Astrocyte (in vitro differentiated cells and primary cell): ENCODE measurements at regions not wholly inside any gene's neighbourhood (a gene's known extent, or its start where the extent isn't known, plus 50 kb on each side); places are given as distances from the start of the nearest gene placed in this dataset.
A peak's percentile ranks its signal among the peaks of the same experiment; 100 is the strongest.

Experiments
- DNase-seq: peaks from one replicate; pipeline ENCODE4 v3.0.0-alpha.2; 2010; ENCODE audit warnings: low read depth
- FAIRE-seq: peaks from 2 replicates; lab custom pipeline; 2011; peaks lifted over from hg19 to GRCh38; lab: Jason Lieb, UNC
- H2AFZ ChIP-seq: 2 replicates; pipeline ENCODE4 v1.6.0; 2012; ENCODE audit warnings: low read depth, low read length, inconsistent platforms
- H3K27ac ChIP-seq: 2 replicates; pipeline ENCODE4 v1.5.1; 2011; ENCODE audit warnings: low read depth, low read length, inconsistent platforms
- H3K27me3 ChIP-seq: 2 replicates; pipeline ENCODE4 v1.6.0; 2011; ENCODE audit warnings: low read length, inconsistent platforms; ENCODE audit not compliant: insufficient read depth
- H3K36me3 ChIP-seq: 2 replicates; pipeline ENCODE4 v1.5.1; 2011; ENCODE audit warnings: low read length, inconsistent platforms; ENCODE audit not compliant: insufficient read depth
- H3K4me1 ChIP-seq: 2 replicates; pipeline ENCODE4 v1.5.1; 2011; ENCODE audit warnings: low read length, inconsistent platforms; ENCODE audit not compliant: insufficient read depth
- H3K4me2 ChIP-seq: 2 replicates; pipeline ENCODE4 v1.6.0; 2012; ENCODE audit warnings: low read length, inconsistent platforms
- H3K4me3 ChIP-seq: 2 replicates; pipeline ENCODE4 v1.5.1; 2011; ENCODE audit warnings: low read depth, mild to moderate bottlenecking, low read length, inconsistent platforms; ENCODE audit not compliant: insufficient read depth
- H3K79me2 ChIP-seq: 2 replicates; pipeline ENCODE4 v1.6.0; 2012; ENCODE audit warnings: mild to moderate bottlenecking, low read length, inconsistent platforms; ENCODE audit not compliant: insufficient read depth
- H3K9ac ChIP-seq: 2 replicates; pipeline ENCODE4 v1.6.0; 2012; ENCODE audit warnings: mild to moderate bottlenecking, low read length, inconsistent platforms
- H3K9me3 ChIP-seq: 2 replicates; pipeline ENCODE4 v1.5.1; 2012; ENCODE audit warnings: low read depth, mild to moderate bottlenecking, low read length, inconsistent platforms; ENCODE audit not compliant: insufficient read depth
- H4K20me1 ChIP-seq: 2 replicates; pipeline ENCODE4 v1.6.0; 2012; ENCODE audit warnings: low read length, inconsistent platforms; ENCODE audit not compliant: insufficient read depth
- H3K27ac Mint-ChIP-seq: one replicate; pipeline ENCODE4 v1.8.0; 2021; ENCODE audit warnings: mild to moderate bottlenecking, mixed read lengths; ENCODE audit not compliant: unreplicated experiment
- H3K27me3 Mint-ChIP-seq: one replicate; pipeline ENCODE4 v1.8.0; 2021; ENCODE audit warnings: low read depth, mixed read lengths; ENCODE audit not compliant: unreplicated experiment
- H3K36me3 Mint-ChIP-seq: one replicate; pipeline ENCODE4 v1.8.0; 2021; ENCODE audit warnings: low read depth, mixed read lengths; ENCODE audit not compliant: unreplicated experiment
- H3K4me1 Mint-ChIP-seq: one replicate; pipeline ENCODE4 v1.8.0; 2021; ENCODE audit warnings: low read depth, mixed read lengths; ENCODE audit not compliant: unreplicated experiment
- H3K4me3 Mint-ChIP-seq: one replicate; pipeline ENCODE4 v1.8.0; 2021; ENCODE audit warnings: mild to moderate bottlenecking, moderate library complexity, mixed read lengths; ENCODE audit not compliant: unreplicated experiment
- H3K9me3 Mint-ChIP-seq: one replicate; pipeline ENCODE4 v1.8.0; 2021; ENCODE audit warnings: mild to moderate bottlenecking, mixed read lengths; ENCODE audit not compliant: unreplicated experiment
- EZH2 ChIP-seq: IDR thresholded peaks from 2 replicates; pipeline ENCODE4 v1.6.1; 2012; ENCODE audit warnings: mild to moderate bottlenecking, low read length, inconsistent platforms; ENCODE audit not compliant: insufficient read depth
- TF ChIP-seq, protein P1 (sequence below): IDR thresholded peaks from 2 replicates; pipeline ENCODE4 v1.5.1; 2011; ENCODE audit warnings: low read depth, mild to moderate bottlenecking, inconsistent platforms, low read length, moderate library complexity; ENCODE audit not compliant: insufficient read depth

DNA sequence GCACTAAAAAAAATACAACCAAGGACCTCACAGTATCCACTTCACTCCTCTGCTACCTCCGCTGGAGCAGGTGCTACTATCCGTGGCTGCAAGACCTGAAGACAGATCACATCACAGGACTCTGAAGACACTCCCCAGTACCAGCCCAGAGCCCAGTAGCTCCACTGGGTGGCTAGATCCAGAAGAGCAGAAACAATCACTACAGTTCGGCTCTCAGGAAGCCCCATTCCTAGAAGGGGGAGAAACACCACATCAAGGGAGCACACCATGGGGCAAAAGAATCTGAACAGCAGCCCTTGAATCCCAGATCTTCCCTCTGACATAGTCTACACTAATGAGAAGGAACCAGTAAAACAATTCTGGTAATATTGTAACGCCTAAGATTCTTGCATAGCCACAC, 494.0 kb upstream of the FAT3 start:
- Histone ChIP-seq H2AFZ (no peak overlapping the region), H3K27me3 (no peaks in the 10 kb centered on the region), H3K4me1 (no peaks in the 10 kb centered on the region), H3K4me2 (no peak overlapping the region), H3K79me2 (no peaks in the 10 kb centered on the region), H3K9ac (no peak overlapping the region), H3K36me3 (no peaks in the 10 kb centered on the region), H4K20me1 (no peaks in the 10 kb centered on the region), H3K9me3 (no peaks in the 10 kb centered on the region), H3K4me3 (no peak overlapping the region), H3K27ac (no peak overlapping the region)
- Mint-ChIP-seq H3K36me3 (no peaks in the 10 kb centered on the region), H3K27me3 (no peaks in the 10 kb centered on the region), H3K4me1 (peaks cover 16% of the 10 kb centered on the region), H3K4me3 (peak overlapping the region; percentile 5), H3K27ac (peak overlapping the region; percentile 71), H3K9me3 (peaks cover 5% of the 10 kb centered on the region)
- no peak for FAIRE-seq
- no peak for TF ChIP-seq EZH2
- TF ChIP-seq, protein P1, sequence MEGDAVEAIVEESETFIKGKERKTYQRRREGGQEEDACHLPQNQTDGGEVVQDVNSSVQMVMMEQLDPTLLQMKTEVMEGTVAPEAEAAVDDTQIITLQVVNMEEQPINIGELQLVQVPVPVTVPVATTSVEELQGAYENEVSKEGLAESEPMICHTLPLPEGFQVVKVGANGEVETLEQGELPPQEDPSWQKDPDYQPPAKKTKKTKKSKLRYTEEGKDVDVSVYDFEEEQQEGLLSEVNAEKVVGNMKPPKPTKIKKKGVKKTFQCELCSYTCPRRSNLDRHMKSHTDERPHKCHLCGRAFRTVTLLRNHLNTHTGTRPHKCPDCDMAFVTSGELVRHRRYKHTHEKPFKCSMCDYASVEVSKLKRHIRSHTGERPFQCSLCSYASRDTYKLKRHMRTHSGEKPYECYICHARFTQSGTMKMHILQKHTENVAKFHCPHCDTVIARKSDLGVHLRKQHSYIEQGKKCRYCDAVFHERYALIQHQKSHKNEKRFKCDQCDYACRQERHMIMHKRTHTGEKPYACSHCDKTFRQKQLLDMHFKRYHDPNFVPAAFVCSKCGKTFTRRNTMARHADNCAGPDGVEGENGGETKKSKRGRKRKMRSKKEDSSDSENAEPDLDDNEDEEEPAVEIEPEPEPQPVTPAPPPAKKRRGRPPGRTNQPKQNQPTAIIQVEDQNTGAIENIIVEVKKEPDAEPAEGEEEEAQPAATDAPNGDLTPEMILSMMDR, result no peak
- no peak for DNase-seq

DNA sequence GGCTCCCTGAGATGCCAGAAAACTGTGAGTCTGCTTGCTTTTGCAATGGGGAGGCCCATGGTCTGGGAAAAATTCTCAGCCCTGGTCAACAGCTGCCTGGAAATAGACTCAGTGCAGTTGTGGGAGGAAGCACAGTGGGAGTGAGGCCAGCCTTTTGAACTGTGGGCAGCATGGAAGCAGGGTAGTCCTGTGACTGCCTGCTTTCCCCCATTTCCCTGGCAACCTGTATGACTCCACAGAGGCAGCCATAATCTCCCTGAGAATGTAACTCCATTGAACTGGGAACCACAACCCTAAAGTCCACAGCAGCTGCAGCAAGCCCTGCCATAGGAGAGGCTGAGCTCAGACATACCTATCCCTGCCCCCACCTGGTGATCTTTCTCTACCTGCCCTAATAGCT, 494.6 kb upstream of the FAT3 start:
- no peaks in the 10 kb centered on the region for H3K9me3 ChIP-seq
- no peaks in the 10 kb centered on the region for H3K27me3 ChIP-seq
- no peak overlapping the region for H3K4me3 ChIP-seq
- H3K4me3 Mint-ChIP-seq, result no peak overlapping the region
- peaks cover 2% of the 10 kb centered on the region for H3K9me3 Mint-ChIP-seq
- no peaks in the 10 kb centered on the region for H3K36me3 ChIP-seq
- H3K79me2 ChIP-seq, result no peaks in the 10 kb centered on the region
- peak overlapping the region; percentile 83 for H3K27ac Mint-ChIP-seq
- no peaks in the 10 kb centered on the region for H3K4me1 ChIP-seq
- no peak for FAIRE-seq
- DNase-seq, result no peak
- no peaks in the 10 kb centered on the region for H3K36me3 Mint-ChIP-seq
- no peaks in the 10 kb centered on the region for H4K20me1 ChIP-seq
- no peak overlapping the region for H2AFZ ChIP-seq
- no peak overlapping the region for H3K4me2 ChIP-seq
- no peak overlapping the region for H3K27ac ChIP-seq
- no peaks in the 10 kb centered on the region for H3K27me3 Mint-ChIP-seq
- TF ChIP-seq, protein P1, result no peak
- TF ChIP-seq EZH2, result no peak
- peaks cover 16% of the 10 kb centered on the region for H3K4me1 Mint-ChIP-seq
- no peak overlapping the region for H3K9ac ChIP-seq

GRCh38 chr11:91717169-91717568, 507.4 kb upstream of the FAT3 start:
- Histone ChIP-seq H3K9ac (no peak overlapping the region), H3K27me3 (no peaks in the 10 kb centered on the region), H2AFZ (no peak overlapping the region), H3K27ac (no peak overlapping the region), H3K36me3 (no peaks in the 10 kb centered on the region), H4K20me1 (no peaks in the 10 kb centered on the region), H3K79me2 (no peaks in the 10 kb centered on the region), H3K4me3 (no peak overlapping the region), H3K4me2 (no peak overlapping the region), H3K9me3 (no peaks in the 10 kb centered on the region), H3K4me1 (no peaks in the 10 kb centered on the region)
- FAIRE-seq, result no peak
- no peak overlapping the region for H3K27ac Mint-ChIP-seq
- no peak for TF ChIP-seq EZH2
- TF ChIP-seq, protein P1, result no peak
- DNase-seq, result no peak
- no peaks in the 10 kb centered on the region for H3K27me3 Mint-ChIP-seq
- no peaks in the 10 kb centered on the region for H3K4me1 Mint-ChIP-seq
- no peak overlapping the region for H3K4me3 Mint-ChIP-seq
- no peaks in the 10 kb centered on the region for H3K9me3 Mint-ChIP-seq
- no peaks in the 10 kb centered on the region for H3K36me3 Mint-ChIP-seq
